ENCODE measurements at regions not wholly inside any gene's neighbourhood (a gene's known extent, or its start where the extent isn't known, plus 50 kb on each side); places are given as distances from the start of the nearest gene placed in this dataset.

- Histone ChIP-seq H3K27me3 (no peaks in the 10 kb centered on the region), H3K36me3 (no peaks in the 10 kb centered on the region), H3K27ac (no peak overlapping the region), H3K9me3 (peaks cover 5 to 12% (median 8%) of the 10 kb centered on the region in 3 donors), H3K4me1 (no peaks in the 10 kb centered on the region), H3K4me3 (no peak overlapping the region)
- no peak for DNase-seq
- intact Hi-C loops (cut with DNase I; ENCODE audit: low total_unique reads), result no loop called here
- TF ChIP-seq CTCF (IDR thresholded peaks at IDR 0.05), result no peak
Observed at GRCh38 chr18:78554944-78555608, 424.5 kb upstream of the SALL3 start.

GRCh38 chr18:78557371-78557770 lies 422.2 kb upstream of the SALL3 start:
- Histone ChIP-seq H3K4me1 (no peaks in the 10 kb centered on the region), H3K27ac (no peak overlapping the region), H3K36me3 (no peaks in the 10 kb centered on the region), H3K9me3 (peaks cover 5 to 12% (median 8%) of the 10 kb centered on the region in 3 donors), H3K27me3 (no peaks in the 10 kb centered on the region), H3K4me3 (no peak overlapping the region)
- intact Hi-C loops (cut with DNase I; ENCODE audit: low total_unique reads), result no loop called here
- TF ChIP-seq CTCF (IDR thresholded peaks at IDR 0.05), result no peak
- no peak for DNase-seq

GRCh38 chr18:78558101-78558810 lies 421.4 kb upstream of the SALL3 start:
- DNase-seq, result no peak
- Histone ChIP-seq H3K27ac (no peak overlapping the region), H3K4me3 (no peak overlapping the region), H3K4me1 (no peaks in the 10 kb centered on the region), H3K36me3 (no peaks in the 10 kb centered on the region), H3K9me3 (peaks cover 5 to 12% (median 8%) of the 10 kb centered on the region in 3 donors), H3K27me3 (no peaks in the 10 kb centered on the region)
- no peak for TF ChIP-seq CTCF (IDR thresholded peaks at IDR 0.05)
- intact Hi-C loops (cut with DNase I; ENCODE audit: low total_unique reads), result no loop called here

- no peak overlapping the region for H3K27ac ChIP-seq
- H3K36me3 ChIP-seq, result no peaks in the 10 kb centered on the region
- H3K27me3 ChIP-seq, result no peaks in the 10 kb centered on the region
- H3K4me3 ChIP-seq, result no peak overlapping the region
- H3K4me1 ChIP-seq, result no peaks in the 10 kb centered on the region
- intact Hi-C loops (cut with DNase I; ENCODE audit: low total_unique reads), result no loop called here
- peaks cover under 1 to 12% (median 8%) of the 10 kb centered on the region in 3 donors for H3K9me3 ChIP-seq
- no peak for TF ChIP-seq CTCF (IDR thresholded peaks at IDR 0.05)
- no peak for DNase-seq
Observed at GRCh38 chr18:78558948-78559347, 420.7 kb upstream of the SALL3 start.

GRCh38 chr18:78559584-78559983 lies 420.0 kb upstream of the SALL3 start:
- Histone ChIP-seq H3K36me3 (no peaks in the 10 kb centered on the region), H3K4me1 (no peaks in the 10 kb centered on the region), H3K9me3 (peaks cover 0 to 12% (median 5%) of the 10 kb centered on the region in 3 donors), H3K27ac (no peak overlapping the region), H3K27me3 (peaks cover 0 to 3% of the 10 kb centered on the region in 2 donors), H3K4me3 (no peak overlapping the region)
- no peak for TF ChIP-seq CTCF (IDR thresholded peaks at IDR 0.05)
- DNase-seq, result no peak
- intact Hi-C loops (cut with DNase I; ENCODE audit: low total_unique reads), result no loop called here
